ENCODE measurements at regions not wholly inside any gene's neighbourhood (a gene's known extent, or its start where the extent isn't known, plus 50 kb on each side); places are given as distances from the start of the nearest gene placed in this dataset.

GRCh38 chr21:19950347-19950746 is 1047.9 kb upstream of the NCAM2 start:
- no peak overlapping the region for H3K27ac ChIP-seq
- no peaks in the 10 kb centered on the region for H3K36me3 ChIP-seq
- 83 to 89% methylated on average over 1 to 2 of the region's 2 CpGs for WGBS, 2 donors (ENCODE audit: low coverage in 1 of 2)
- TF ChIP-seq POLR2A (IDR thresholded peaks at IDR 0.05) (no peak), EP300 (IDR thresholded peaks at IDR 0.05) (no peak), POLR2AphosphoS5 (IDR thresholded peaks at IDR 0.05) (no peak)
- TF ChIP-seq, protein P1, sequence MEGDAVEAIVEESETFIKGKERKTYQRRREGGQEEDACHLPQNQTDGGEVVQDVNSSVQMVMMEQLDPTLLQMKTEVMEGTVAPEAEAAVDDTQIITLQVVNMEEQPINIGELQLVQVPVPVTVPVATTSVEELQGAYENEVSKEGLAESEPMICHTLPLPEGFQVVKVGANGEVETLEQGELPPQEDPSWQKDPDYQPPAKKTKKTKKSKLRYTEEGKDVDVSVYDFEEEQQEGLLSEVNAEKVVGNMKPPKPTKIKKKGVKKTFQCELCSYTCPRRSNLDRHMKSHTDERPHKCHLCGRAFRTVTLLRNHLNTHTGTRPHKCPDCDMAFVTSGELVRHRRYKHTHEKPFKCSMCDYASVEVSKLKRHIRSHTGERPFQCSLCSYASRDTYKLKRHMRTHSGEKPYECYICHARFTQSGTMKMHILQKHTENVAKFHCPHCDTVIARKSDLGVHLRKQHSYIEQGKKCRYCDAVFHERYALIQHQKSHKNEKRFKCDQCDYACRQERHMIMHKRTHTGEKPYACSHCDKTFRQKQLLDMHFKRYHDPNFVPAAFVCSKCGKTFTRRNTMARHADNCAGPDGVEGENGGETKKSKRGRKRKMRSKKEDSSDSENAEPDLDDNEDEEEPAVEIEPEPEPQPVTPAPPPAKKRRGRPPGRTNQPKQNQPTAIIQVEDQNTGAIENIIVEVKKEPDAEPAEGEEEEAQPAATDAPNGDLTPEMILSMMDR (IDR thresholded peaks at IDR 0.05), result no peak
- no peaks in the 10 kb centered on the region for H3K4me1 ChIP-seq
- H3K27me3 ChIP-seq, result no peaks in the 10 kb centered on the region
- ATAC-seq, result no peak
- no peaks in the 10 kb centered on the region for H3K9me3 ChIP-seq
- H3K4me3 ChIP-seq, result no peak overlapping the region

DNA sequence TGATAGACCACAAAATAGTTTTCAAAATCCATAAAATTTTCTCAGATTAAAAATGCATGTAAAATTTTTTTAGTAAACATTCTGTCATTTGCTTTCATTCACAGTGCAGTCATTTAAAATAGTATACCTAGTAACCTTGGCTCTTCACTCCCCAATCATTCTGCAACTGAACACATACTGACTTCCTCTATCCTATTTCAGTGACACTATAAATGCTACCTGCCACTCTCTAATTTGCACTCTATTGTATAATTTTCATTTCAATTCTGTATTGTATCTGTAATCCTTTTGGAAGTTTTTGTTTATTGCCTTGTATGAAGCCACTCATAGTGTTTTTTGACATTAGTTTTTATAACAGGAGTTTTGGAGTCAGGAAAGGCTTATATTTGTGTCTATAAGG is 1029.1 kb upstream of the NCAM2 start:
- Histone ChIP-seq H3K27ac (no peak overlapping the region), H3K4me3 (no peak overlapping the region), H3K27me3 (no peaks in the 10 kb centered on the region), H3K36me3 (no peaks in the 10 kb centered on the region), H3K4me1 (no peaks in the 10 kb centered on the region), H3K9me3 (peaks cover 0 to 14% (median 0%) of the 10 kb centered on the region in 3 donors)
- no peak for ATAC-seq
- TF ChIP-seq EP300 (IDR thresholded peaks at IDR 0.05) (no peak), POLR2A (IDR thresholded peaks at IDR 0.05) (no peak), POLR2AphosphoS5 (IDR thresholded peaks at IDR 0.05) (no peak)
- TF ChIP-seq, protein P1 (IDR thresholded peaks at IDR 0.05), result no peak

GRCh38 chr21:19981938-19982337 is 1016.3 kb upstream of the NCAM2 start:
- Histone ChIP-seq H3K4me1 (no peaks in the 10 kb centered on the region), H3K27ac (no peak overlapping the region), H3K4me3 (no peak overlapping the region), H3K36me3 (no peaks in the 10 kb centered on the region), H3K9me3 (no peaks in the 10 kb centered on the region), H3K27me3 (no peaks in the 10 kb centered on the region)
- WGBS, 2 donors (ENCODE audit: low coverage in 1 of 2), result 67 to 76% methylated on average over 3 to 4 of the region's 4 CpGs
- no peak for ATAC-seq
- TF ChIP-seq POLR2A (IDR thresholded peaks at IDR 0.05) (no peak), POLR2AphosphoS5 (IDR thresholded peaks at IDR 0.05) (no peak), EP300 (IDR thresholded peaks at IDR 0.05) (no peak)
- TF ChIP-seq, protein P1 (IDR thresholded peaks at IDR 0.05), result no peak

DNA sequence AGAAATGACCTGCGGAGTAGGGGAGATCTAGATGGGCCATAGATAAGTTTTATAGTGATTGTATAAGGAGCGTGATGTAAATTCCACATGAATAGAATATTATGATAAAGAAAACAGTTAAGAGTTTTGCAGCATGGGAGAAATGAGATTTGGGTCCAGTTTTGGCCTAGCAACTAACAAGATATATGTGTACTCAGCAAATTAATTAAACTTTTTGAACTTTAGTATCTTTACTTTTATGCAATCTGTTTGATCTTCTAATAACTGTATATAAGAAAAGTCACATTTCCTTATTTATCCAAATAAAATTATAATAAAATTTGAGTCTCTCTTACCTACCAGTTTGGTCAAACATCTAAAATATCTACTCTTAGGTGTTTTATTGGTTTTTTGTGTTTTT is 1011.8 kb upstream of the NCAM2 start:
- no peak for TF ChIP-seq POLR2A (IDR thresholded peaks at IDR 0.05)
- H3K27me3 ChIP-seq, result no peaks in the 10 kb centered on the region
- no peaks in the 10 kb centered on the region for H3K9me3 ChIP-seq
- no peaks in the 10 kb centered on the region for H3K36me3 ChIP-seq
- no peaks in the 10 kb centered on the region for H3K4me1 ChIP-seq
- H3K27ac ChIP-seq, result no peak overlapping the region
- WGBS, 2 donors (ENCODE audit: low coverage in 1 of 2), result 90 to 97% methylated on average over 2 of the region's 2 CpGs
- no peak overlapping the region for H3K4me3 ChIP-seq
- no peak for ATAC-seq

- H3K36me3 ChIP-seq, result no peaks in the 10 kb centered on the region
- no peaks in the 10 kb centered on the region for H3K27me3 ChIP-seq
- WGBS, 2 donors (ENCODE audit: low coverage in 1 of 2), result 69 to 87% methylated on average over 4 of the region's 4 CpGs
- no peak overlapping the region for H3K4me3 ChIP-seq
- no peak overlapping the region for H3K27ac ChIP-seq
- H3K9me3 ChIP-seq, result no peaks in the 10 kb centered on the region
- no peak for ATAC-seq
- TF ChIP-seq POLR2AphosphoS5 (IDR thresholded peaks at IDR 0.05) (no peak), EP300 (IDR thresholded peaks at IDR 0.05) (no peak), POLR2A (IDR thresholded peaks at IDR 0.05) (no peak)
- TF ChIP-seq, protein P1 (IDR thresholded peaks at IDR 0.05), result no peak
- H3K4me1 ChIP-seq, result no peaks in the 10 kb centered on the region
These were observed 1010.5 kb upstream of the NCAM2 start for GRCh38 chr21:19987671-19988070.

DNA sequence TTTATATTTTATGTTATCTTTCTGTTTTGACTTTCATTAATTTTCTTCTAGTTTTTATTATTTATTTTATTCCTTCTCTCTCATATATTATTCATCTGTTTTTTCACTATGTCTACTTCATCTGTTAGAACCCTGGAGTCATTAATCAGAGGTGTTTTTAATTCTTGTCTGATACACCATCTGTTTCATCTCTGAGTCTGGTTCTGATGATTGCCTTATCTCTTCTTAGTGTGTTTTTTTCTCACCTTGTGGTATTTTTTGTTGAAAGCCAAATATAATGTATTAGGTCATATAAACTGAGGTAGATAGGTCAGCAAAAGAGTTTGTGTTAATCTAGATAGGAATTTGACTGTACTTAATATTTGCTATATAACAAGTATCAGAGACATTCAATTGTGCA is 1005.7 kb upstream of the NCAM2 start:
- H3K36me3 ChIP-seq, result no peaks in the 10 kb centered on the region
- H3K9me3 ChIP-seq, result no peaks in the 10 kb centered on the region
- no peak for ATAC-seq
- no peak overlapping the region for H3K4me3 ChIP-seq
- TF ChIP-seq EP300 (IDR thresholded peaks at IDR 0.05), result no peak
- TF ChIP-seq POLR2AphosphoS5 (IDR thresholded peaks at IDR 0.05), result no peak
- TF ChIP-seq, protein P1 (IDR thresholded peaks at IDR 0.05), result no peak
- TF ChIP-seq POLR2A (IDR thresholded peaks at IDR 0.05), result no peak
- H3K4me1 ChIP-seq, result no peaks in the 10 kb centered on the region
- H3K27me3 ChIP-seq, result no peaks in the 10 kb centered on the region
- no peak overlapping the region for H3K27ac ChIP-seq

All from gastroesophageal sphincter (tissue), 4 donors.